DMS53 treated with DMSO at 0.1 percent for 48 hours (cell line): ENCODE measurements at regions not wholly inside any gene's neighbourhood (a gene's known extent, or its start where the extent isn't known, plus 50 kb on each side); places are given as distances from the start of the nearest gene placed in this dataset.

Experiments used
- DNase-seq: peaks from one replicate; lab custom pipeline; 2025; ENCODE audit not compliant: unreplicated experiment; lab: John Stamatoyannopoulos, UW

DNA sequence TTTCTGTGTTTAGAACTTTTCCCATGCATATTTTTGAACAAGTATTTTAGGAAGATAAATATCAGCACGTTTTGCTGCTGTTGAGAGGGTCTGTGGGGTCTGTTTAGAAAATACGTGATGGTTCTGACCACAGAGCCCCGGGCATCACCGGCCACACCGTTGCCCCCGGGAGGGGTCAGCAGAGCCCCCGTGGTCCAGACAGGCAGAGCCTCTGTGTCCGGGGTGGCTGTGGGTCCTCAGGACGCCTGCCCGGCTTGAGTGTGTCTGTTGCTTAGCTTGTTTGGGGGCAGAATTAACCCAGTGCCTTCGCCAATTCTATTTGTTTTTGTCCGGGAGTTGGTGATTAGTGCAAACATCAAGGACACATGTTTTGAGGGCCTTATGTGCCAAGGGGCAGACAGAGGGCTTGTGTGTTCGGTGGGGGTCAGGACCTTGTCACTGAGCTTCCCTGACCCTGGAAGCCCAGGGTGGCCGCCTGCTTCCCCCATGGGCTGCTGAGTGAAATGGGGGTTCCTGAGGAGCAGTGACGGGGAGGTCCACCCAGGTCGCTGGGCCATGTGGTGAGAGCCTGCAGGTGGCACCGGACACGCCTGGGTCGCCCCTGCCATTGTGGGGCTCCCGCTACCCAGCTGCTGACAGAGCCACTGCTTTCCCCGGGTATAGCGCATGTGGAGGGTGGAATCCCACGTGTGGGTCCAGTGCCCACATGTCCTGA, 122.2 kb downstream of the SIK1 start:
- no peak for DNase-seq

DNA sequence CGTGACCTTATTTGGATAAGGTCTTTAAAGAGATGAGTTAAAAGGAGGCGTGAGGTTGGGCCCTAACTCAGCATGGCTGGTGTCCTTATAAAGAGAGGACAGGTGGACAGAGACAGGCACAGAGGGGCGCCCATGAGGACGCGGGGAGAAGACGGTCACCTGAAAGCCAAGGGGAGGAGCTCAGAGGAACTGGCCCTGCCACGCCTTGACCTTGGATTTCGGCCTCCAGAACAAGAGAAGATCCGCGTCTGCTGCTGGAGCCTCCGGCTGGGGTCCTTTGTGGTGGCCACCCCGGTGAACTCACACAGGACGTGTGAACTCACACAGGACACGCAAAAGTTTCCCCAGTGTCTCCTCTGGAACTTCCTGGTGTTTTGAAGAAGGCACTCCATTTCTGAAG, 122.7 kb downstream of the SIK1 start:
- no peak for DNase-seq

DNA sequence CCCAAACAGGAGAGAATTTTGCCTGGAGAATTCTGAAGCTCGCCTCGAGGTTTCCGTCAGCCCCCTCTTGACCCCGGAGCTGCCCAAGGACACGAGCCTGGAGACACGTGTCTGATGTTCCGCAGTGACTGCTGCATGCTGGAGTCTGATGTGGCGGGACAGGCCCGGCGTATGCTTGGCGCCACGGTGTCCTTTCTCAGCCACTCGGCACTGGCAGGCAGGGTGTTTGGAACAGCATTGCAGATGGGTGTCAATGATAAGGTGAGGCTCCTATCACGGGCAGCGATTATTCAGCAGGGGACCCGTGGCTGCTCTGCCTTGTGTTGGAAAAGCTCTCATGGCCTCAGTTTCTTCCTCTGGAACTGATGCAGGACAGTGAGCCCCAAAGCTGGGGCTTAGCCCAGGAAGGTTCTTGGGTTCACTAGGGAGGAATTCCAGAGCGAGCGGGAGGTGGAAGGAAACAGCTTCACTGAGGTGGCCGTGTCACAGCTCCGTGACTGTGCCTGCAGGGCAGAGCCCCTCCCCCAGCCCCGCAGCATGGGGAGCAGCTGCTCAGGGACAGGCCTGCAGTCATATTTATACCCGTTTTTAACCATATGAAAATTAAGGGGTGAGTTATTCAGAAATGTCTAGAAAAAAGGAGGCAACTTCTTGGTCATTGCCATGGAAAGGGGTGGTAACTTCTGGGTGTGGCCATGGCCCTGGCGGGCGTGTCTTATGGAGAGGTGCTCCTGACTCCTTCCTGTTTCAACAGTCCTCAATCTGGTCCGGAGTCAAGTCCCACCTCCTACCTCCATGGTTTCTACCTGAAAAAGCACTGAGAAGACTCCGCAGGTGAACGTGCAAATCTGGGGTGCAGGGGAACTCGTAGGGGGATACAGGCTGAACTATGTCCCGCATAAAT, 123.4 kb downstream of the SIK1 start:
- DNase-seq: no peak

DNA sequence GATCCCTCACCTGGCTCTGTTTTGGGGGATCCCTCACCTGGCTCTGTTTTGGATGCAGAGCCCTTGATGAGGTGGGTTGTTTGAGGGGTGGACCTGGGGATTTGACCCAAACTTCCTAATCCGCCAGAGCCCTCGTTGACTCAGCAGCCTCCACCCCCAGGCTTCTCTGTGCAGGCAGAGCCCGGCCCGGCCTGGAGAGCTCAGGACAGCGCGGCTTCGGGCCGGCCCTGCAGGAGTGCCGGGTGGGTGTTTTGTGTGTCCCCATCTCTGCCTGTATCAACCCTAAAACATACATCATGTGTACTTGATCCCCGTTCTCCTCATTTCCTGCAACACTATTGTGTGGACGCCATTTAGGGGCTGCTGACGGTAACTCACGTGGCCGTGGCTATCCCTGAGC, 124.2 kb downstream of the SIK1 start:
- DNase-seq: no peak

DNA sequence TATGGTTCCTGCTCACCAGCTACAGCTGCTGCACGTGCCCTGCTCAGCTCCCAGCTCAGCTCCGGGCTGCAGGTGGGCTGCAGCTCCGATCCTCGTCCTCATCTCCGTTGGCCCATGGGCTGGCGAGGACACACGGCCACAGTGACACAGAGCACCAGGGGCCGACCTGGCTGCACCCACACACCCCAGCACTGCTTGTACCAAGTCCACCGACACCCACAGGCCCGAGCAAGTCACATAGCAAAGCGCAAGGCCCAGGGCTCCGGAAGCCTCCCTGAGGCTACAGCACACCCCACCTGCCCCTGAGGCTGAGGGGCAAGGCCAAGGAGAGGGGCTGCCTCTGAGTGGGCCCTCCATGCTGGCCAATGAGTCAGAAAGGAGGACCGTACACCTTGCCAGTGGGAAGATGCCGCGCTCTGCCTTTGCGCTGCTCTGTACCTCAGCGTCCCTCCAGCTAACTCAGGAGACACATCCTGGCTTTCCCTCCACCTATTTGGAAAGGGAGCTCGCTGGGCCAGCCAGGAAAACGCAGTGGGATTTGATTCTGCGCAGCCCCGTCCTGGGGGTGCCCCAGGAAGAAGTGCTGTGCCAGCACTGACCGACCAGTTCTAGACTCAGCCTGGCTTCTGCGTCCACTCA, 124.8 kb downstream of the SIK1 start:
- no peak for DNase-seq

DNA sequence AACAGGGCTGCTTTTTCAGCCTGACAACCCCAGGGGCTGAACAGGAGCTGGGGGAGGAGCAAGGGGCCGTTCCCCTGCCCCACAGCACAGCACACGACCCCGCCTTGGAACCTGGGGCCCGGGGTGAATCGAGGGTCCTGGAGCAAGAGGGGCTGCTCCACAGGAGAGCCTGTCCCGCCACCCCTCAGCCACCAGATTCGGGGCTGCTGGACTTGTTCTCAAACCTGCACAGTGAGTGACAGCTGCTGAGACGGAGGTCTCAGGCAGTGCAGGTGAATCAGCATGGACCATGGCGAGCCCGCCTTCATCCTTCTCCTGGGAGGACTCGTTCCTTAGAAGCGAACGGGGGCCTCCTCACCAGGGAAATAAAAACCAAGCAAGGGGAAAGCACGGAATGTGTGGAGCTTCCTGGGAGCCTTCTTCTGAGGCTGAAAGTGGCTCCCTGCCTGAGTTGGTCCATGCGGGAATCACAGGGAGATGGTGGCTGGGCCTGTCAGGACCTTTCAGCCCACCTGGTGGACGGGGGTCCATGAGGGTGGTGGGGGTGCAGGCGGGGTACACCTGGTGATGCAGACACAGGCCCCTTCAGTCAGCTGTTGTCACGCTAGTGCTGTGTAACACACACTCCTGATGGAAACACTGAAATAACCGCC, 125.4 kb downstream of the SIK1 start:
- DNase-seq: no peak

DNA sequence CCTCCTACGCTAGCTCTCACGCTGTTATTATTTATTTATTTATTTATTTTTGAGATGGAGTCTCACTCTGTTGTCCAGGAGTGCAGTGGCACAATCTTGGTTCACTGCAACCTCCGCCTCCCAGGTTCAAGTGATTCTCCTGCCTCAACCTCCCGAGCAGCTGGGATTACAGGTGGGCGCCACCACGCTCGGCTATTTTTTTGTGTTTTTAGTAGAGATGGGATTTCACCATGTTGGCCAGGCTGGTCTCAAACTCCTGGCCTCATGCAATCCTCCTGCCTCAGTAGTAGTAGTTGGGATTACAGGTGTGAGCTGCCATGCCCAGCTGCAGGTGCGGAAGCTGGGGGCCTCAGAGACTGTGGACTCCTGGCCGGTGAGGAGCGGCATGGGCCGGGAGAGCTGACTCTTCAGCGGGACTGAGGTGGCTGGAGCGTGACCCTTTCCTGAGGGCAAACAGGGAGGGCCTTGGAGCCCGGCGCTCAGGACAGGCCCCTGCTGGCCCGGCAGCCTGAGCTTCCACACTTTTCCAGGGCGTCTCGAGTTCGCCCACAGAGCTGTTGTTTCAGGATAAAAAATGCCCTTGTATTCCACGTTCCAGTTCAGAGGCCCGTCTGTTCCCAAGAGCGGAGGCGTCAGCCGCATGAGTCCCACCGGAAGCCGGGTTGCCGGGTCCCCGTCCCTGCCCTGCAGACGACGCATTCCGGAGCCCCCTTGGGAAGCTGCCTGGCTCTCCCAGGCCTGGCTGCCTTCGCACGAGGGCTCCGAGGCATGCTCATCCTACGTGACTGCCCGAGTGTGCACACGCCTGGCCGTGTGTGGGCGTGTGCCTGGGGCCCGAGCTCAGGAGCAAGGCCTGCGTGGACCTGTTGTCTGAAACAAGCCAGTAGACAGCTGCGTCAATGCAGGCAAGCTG, 126.2 kb downstream of the SIK1 start:
- DNase-seq: no peak

DNA sequence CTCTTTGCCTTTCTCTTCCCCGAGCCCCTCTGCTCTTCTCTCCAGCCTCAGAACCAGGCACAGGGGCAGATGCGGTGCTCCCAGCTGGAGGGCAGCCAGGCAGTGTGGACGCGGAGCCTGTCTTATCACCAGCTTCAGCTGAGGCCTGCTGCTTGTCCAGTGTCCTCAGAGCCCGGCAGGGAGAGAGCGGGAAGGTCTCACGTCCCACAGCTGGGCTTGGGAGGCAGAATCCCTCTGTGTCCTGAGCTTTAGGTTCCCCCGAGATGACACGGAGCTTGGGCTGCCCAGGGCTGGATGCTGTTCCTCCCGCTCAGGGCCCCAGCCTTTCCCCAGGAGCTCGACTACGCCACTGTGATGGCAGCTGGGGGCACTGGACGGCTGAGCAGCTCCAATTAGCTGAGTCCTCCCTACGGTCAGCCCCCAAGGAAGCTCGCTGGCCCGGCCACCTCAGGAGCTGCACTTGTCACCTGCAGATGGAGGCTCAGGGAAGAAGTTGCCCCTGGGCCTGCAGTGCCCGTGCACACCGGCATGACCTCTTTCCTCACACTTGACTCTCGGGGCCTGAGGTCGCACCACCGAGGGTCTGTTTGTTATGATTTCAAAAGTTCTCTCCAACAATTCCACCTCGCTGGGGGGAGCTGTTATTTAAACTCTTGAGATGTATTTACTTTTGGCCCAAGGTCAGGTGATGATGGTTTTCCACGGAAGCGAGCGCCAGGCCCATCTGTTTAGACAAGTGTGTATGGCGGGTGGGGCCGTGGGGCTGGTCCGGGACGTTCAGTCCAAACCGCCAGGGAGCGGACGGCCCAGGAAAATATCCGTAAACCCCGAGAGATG, 127.3 kb downstream of the SIK1 start:
- DNase-seq: no peak

DNA sequence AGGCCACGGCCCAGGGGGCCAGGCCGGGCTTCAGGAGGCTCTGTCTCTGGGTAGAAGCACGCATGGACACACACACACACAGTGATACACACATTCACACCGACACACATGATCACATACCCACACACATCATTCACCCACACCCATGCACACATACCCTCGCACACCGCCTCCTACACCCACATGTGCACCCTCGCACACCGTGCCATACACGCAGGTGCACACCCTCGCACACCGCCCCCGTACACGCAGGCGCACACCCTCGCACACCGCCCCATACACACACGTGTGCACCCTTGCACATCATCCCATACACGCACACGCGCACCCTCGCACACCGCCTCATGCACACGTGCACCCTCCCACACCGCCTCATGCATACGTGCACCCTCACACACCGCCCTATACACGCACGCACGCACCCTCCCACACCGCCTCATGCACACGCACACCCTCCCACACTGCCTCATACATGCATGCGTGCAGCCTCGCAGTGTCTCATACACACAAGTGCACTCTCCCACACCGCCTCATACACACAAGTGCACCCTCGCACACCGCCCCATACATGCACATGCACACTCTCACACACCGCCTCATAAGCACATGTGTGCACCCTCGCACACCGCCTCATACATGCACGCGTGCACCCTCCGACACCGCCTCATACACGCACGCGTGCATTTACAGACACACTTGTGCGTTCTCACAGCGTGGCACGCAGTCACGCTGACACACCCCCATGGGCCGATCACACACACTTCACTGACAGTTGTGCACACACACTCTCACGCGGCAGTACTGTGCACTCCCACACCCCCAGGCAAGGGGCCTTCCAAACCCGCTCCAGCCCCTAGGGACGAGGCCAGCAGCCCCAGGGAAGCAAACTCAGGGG, 128.1 kb downstream of the SIK1 start:
- DNase-seq: no peak

DNA sequence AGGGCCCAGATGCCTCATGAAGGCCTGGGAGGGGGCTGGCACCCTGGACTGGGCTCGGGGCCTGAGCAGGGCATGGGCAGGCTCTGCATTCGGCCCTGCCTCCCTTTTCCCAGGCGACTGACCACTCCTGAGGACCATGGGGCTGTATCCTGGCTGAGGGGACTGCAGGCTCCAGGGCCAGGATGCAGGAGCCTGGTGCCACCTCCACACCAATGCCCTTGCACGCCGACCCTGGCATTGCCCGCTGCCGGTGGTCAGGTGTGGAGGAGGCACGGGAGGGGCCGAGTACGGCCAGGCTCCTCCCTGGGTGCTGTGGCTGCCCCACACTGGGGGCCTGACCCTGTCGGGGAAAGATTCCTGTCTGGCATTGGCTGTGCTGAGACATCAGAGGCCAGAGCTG, 128.9 kb downstream of the SIK1 start:
- no peak for DNase-seq

DNA sequence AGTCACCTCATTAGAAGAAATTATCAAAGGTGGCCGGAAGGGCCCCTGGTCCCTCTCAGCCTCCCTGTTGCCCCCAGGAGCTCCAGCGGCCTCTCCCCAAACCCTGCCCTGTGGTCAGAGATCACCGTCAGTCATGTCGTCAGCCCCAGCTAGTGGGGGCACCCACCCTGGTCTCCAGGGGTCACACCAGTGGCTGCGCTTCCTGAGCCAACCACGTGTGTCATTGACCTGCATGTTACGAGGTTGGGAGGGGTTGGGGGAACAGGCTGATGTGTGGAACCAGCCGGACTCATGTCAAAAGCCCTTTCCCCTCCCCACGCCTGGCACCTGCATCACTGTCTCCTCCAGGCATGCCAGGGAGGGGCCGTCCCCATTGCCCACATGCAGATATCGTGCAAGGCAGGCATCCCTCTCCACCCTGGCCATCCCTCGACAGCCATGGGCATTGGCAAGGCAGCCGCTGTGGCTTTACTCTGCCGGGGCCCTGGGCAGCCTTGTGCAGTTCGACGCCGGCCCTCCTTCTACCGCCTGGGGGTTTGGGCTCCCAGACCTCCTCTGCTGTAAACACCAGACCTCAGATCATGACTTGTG, 128.7 kb downstream of the CRYAA start:
- DNase-seq: no peak

DNA sequence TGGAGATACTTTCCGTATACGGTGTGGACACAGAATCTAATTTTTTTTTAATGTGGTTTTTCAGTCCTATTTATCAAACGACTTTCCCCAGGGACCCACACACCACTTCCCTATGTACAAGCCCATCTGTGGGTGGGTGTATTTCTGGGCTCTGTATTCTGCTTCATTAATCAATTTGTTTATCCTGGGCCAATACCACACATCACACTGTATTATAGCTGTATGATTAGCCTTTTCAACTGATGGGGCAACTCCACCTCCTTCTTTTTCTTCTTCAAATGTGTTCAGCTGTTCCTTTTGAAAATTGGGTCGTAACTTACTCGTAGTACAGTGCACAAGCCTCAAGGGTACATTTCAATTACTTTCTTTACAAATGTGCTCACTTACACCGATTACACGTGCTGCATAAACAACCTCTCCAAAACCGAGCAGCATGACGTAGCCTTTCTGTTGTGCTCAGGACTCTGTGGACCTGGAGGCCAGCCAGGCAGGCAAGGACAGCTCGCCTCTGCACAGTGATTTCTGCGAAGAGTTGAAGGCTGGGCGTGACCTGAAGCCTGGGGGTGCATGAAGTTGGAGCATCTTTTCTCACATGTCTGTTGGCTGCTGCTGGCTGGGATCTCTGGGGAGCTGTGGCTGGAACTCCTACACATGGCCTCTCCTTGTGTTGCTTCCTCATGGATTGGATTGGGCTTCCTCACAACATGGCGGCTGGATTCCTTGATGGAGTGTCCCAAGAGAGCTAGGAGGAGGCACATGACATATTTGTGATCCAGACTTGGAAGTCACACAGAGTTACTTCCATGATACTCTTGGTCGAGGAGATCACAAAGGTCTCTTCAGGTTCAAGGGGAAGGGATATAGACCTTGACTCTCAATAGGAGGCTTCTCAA, 126.5 kb downstream of the CRYAA start:
- no peak for DNase-seq

DNA sequence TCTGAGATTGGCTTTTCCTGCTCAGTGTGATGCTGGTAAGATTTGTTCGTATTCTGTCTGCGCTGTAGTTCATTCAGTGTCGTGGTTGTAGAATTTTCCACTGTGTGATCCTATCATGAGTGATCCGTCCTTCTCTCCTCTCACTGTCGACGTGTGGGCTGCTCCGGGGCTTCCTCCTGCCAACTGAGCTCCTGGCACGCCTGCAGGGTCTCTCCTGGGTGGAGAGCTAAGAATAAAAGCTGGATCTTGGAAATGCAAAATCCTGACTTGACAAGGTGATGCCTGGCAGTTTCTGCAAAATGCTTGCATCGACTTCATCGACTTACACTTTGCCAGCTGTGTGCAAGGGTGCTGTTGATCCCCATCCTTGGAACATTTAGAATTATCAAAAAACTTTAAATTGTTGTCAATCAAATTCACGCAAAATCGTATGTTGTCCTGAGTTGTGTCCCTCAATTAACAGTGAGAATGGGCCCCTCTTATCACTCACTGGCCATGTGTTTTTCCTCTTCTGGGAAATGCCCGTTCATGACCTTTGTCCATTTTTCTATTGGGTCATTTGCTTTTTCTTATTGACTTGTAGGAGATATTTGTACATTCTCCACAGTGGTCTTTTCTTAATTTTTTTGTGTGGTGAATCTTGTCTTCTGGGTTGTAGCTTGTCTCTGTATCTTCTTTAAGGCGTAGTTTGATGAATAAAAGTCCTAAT, 125.5 kb downstream of the CRYAA start:
- DNase-seq: no peak

DNA sequence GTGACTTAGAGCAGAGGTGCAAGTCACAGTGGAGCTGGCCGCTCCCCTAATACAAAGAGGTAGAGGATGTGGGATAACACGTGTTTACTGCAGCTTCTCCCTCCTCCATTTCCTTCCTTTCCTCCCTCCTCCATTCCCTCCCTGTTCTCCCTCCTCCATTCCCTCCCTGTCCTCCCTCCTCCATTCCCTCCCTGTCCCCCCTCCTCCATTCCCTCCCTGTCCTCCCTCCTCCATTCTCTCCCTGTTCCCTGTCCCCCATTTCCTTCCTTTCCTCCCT, 124.0 kb downstream of the CRYAA start:
- DNase-seq: no peak

DNA sequence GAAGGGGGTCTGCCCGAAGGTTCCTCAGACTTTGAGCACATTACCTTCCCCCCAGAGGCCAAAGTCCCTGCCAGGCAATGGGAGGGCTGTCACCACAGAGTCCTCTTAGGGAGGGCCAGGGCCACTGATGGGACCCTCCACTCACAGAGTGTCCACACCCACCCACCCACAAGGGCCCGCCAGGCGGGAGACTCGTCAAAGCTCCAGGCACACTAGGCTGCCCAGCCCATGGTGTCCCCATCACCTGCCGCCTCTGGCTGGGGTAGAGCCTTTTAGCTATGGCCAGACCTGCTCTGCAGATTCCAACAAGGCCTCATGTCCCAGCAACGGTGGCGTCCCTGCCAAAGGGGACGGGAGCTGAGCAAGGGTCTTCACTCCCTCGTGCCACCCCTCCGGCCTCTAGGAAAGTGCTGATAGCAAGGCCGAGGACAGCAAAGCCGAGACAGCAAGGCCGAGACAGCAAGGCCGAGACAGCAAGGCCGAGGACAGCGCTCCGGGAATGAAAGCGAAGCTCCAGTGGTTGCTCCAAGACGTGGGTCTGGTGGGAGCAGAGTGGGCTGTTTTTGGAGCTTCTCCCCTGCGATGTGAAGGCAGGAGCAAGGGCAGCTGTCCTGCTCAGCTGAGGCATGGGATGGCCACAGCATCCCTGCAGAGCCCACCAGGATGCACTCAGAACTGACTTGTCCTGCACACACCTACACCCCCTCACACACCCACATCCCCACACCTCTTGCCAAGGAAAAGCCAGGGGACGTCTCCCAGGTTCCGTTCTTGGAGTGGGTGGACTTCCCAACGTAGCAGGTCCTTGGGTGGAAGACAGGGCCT, 123.4 kb downstream of the CRYAA start:
- no peak for DNase-seq
